Gastroesophageal sphincter (tissue), 4 donors: ENCODE measurements at regions not wholly inside any gene's neighbourhood (a gene's known extent, or its start where the extent isn't known, plus 50 kb on each side); places are given as distances from the start of the nearest gene placed in this dataset.

Experiments used
- ATAC-seq: fragments of 150-250 bp; one replicate; pipeline ENCODE4 v1.9.1; 2016; ENCODE audit warnings: mild to moderate bottlenecking, moderate library complexity
- H3K27ac ChIP-seq, 4 donors: fragments of 200-600 bp; sonication (generic) in 3 of 4; 1 replicate in 3 of 4; 2 replicates in 1 of 4; pipeline ENCODE4 v1.5.1; 2016 to 2019
- H3K27me3 ChIP-seq: fragments of 200-600 bp; sonication (generic); one replicate; pipeline ENCODE4 v1.5.1; 2019
- H3K36me3 ChIP-seq, 2 donors: fragments of 200-600 bp; sonication (generic); one replicate each; pipeline ENCODE4 v1.5.1; 2019; ENCODE audit warnings: control low read depth in 1 of 2
- H3K4me1 ChIP-seq, 3 donors: fragments of 200-600 bp; sonication (generic); 1 replicate in 2 of 3; 2 replicates in 1 of 3; pipeline ENCODE4 v1.5.1; 2016 to 2019; ENCODE audit warnings: control low read depth in 2 of 3
- H3K4me3 ChIP-seq, 2 donors: fragments of 200-600 bp; sonication (generic); one replicate each; pipeline ENCODE4 v1.5.1; 2019; ENCODE audit warnings: mild to moderate bottlenecking in 1 of 2, moderate library complexity in 1 of 2
- H3K9me3 ChIP-seq, 3 donors: fragments of 200-600 bp; sonication (generic); one replicate each; pipeline ENCODE4 v1.5.1; 2017 to 2019; ENCODE audit warnings: control low read depth in 2 of 3
- EP300 ChIP-seq: sonication (generic); formaldehyde crosslinking; IDR thresholded peaks from one replicate; pipeline ENCODE4 v1.6.1; 2017; ENCODE audit warnings: antibody characterized with exemption, mild to moderate bottlenecking
- POLR2A ChIP-seq, 2 donors: fragments of 450-650 bp; IDR thresholded peaks; one replicate each; pipeline ENCODE4 v1.6.1; 2017; ENCODE audit warnings: antibody characterized with exemption in 2 of 2, mild to moderate bottlenecking in 2 of 2, moderate library complexity in 1 of 2
- POLR2AphosphoS5 ChIP-seq: sonication (generic); formaldehyde crosslinking; IDR thresholded peaks from one replicate; pipeline ENCODE4 v1.6.1; 2017; ENCODE audit warnings: antibody characterized with exemption
- WGBS, 2 donors: methylation state at CpG; one replicate each; pipeline ENCODE4 v1.1.5; 2018; ENCODE audit warnings: low coverage in 1 of 2; 5-methylcytosine and 5-hydroxymethylcytosine counted together
- TF ChIP-seq, protein P1 (sequence below), 4 experiments: fragments of 200-600 bp in 2 of 4; fragments of 450-650 bp in 2 of 4; sonication (generic) in 1 of 4; IDR thresholded peaks; one replicate each; pipeline ENCODE4 v1.5.1; 2017 to 2019; ENCODE audit warnings: antibody characterized with exemption in 4 of 4, mild to moderate bottlenecking in 2 of 4, moderate library complexity in 2 of 4

DNA sequence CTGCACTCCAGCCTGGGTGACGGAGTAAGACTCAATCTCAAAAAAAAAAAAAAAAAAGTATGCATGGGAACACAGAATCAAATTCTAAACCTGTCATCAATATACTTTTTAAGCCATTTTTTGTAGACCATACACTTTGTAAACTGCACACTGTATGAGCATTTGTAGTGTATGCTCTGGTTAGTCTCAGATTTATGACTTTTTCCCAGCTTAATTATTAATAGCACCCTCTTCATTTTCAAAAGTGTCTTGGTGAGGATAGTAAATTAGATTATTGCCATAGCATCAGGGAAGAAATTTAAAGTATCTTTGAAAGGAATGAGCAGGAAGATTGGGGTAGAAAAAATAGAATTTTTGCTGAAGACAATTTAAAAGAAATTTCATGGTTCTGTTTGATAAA is 330.8 kb upstream of the RSPO3 start:
- Histone ChIP-seq H3K27ac (no peak overlapping the region), H3K4me1 (peaks cover 0 to 48% (median 7%) of the 10 kb centered on the region in 3 donors), H3K36me3 (no peaks in the 10 kb centered on the region), H3K9me3 (no peaks in the 10 kb centered on the region), H3K4me3 (no peak overlapping the region), H3K27me3 (no peaks in the 10 kb centered on the region)
- no peak for ATAC-seq
- WGBS, 2 donors, result 78 to 100% methylated on average over 1 of the region's 1 CpG
- TF ChIP-seq, protein P1, sequence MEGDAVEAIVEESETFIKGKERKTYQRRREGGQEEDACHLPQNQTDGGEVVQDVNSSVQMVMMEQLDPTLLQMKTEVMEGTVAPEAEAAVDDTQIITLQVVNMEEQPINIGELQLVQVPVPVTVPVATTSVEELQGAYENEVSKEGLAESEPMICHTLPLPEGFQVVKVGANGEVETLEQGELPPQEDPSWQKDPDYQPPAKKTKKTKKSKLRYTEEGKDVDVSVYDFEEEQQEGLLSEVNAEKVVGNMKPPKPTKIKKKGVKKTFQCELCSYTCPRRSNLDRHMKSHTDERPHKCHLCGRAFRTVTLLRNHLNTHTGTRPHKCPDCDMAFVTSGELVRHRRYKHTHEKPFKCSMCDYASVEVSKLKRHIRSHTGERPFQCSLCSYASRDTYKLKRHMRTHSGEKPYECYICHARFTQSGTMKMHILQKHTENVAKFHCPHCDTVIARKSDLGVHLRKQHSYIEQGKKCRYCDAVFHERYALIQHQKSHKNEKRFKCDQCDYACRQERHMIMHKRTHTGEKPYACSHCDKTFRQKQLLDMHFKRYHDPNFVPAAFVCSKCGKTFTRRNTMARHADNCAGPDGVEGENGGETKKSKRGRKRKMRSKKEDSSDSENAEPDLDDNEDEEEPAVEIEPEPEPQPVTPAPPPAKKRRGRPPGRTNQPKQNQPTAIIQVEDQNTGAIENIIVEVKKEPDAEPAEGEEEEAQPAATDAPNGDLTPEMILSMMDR (IDR thresholded peaks at IDR 0.05), result no peak
- TF ChIP-seq EP300, result no peak
- no peak for TF ChIP-seq POLR2AphosphoS5
- no peak for TF ChIP-seq POLR2A (IDR thresholded peaks at IDR 0.05)

DNA sequence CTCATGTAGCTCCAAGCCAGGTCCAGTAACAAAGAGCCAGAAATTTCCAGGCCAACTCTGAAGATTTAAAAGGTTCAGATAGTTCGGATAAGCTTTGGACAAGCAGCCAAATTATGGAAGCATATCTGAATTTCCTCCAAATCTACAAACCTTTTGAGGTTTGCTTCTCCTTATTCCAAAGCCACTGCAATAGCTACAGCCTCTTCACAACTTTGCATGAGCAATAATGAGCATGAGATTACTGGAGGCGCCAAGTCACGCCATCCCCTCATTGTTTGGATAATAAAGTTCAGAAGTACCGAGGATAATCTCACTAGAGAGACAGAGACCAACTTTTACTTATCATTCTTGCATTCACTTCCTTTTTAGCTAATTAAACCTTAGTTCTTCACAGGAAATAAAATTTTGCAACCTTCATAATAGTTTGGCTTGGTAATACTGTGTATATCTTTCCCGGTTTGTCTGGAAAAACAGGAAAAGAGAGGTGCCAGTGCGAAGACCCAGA is 329.6 kb upstream of the RSPO3 start:
- WGBS, 2 donors, result 27 to 38% methylated on average over 6 of the region's 6 CpGs
- Histone ChIP-seq H3K4me1 (peaks cover 0 to 35% (median 7%) of the 10 kb centered on the region in 3 donors), H3K27me3 (no peaks in the 10 kb centered on the region), H3K9me3 (no peaks in the 10 kb centered on the region), H3K27ac (peak overlapping the region in 3 of 4 donors; percentile 12 to 56 (median 39)), H3K36me3 (no peaks in the 10 kb centered on the region), H3K4me3 (no peak overlapping the region)
- peak; percentile 60 for ATAC-seq
- no peak for TF ChIP-seq POLR2AphosphoS5

DNA sequence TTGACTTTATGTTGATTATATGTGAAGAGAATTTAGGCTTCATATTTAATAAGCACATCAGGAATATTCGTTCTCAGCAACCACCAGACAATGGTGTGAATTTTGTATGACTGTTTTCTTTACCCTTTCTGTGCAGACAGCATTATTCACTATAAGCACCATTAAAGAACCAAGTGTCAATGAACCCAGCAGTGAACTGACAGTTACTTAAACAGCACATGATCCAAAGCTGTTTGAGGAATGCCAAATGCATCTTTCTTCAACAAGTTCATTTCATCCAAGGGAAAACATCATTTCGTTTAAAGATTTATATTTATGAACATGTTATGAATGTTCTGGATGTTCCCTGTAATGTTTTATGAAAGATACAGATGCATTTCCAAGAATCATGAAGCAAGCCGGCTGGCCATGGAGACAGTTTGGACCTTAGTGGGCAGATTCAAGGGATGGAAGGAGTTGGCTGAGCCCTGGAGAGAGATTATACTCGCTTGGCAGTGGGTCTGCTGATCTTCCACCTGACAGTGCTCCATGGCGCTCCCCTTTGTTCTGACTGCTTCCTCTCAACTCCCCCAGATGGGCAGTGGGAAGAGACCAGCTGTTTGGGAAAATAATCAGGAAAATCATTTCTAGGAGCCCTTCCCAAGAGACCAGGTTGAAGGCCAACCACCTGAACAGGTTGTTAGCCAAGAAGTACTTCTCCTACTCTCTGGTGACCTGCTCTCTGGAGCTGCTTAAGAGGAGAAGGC is 326.0 kb upstream of the RSPO3 start:
- Histone ChIP-seq H3K27me3 (no peaks in the 10 kb centered on the region), H3K4me3 (no peak overlapping the region), H3K9me3 (no peaks in the 10 kb centered on the region), H3K27ac (peak overlapping the region in 3 of 4 donors; percentile 7 to 45 (median 39)), H3K4me1 (peaks cover 0 to 22% (median 4%) of the 10 kb centered on the region in 3 donors), H3K36me3 (no peaks in the 10 kb centered on the region)
- no peak for ATAC-seq
- WGBS, 2 donors, result 13 to 50% methylated on average over 4 to 5 of the region's 5 CpGs
- no peak for TF ChIP-seq EP300
- TF ChIP-seq, protein P1 (IDR thresholded peaks at IDR 0.05), result no peak
- TF ChIP-seq POLR2AphosphoS5, result no peak
- TF ChIP-seq POLR2A (IDR thresholded peaks at IDR 0.05), result no peak

DNA sequence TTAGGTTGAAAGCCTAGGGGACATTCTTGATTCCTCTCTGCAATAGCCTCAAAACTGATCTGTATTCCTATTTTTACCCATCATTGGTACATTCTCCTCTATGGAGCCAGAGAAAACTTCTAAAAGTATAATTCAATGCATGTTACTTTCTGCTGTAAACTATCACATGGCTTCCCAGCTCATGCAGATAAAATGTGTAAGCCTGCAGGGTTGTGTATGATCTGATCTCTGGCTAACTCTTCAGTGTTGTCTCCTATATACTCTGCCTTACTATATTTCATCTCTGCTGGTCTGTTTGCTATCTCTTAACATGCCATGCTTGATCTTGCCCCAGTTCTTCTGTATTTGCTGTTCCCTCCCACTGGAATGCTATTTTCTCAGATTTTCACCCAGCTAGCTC is 323.3 kb upstream of the RSPO3 start:
- Histone ChIP-seq H3K4me1 (peaks cover 0 to 5% (median 0%) of the 10 kb centered on the region in 3 donors), H3K9me3 (no peaks in the 10 kb centered on the region), H3K4me3 (no peak overlapping the region), H3K27ac (no peak overlapping the region), H3K27me3 (no peaks in the 10 kb centered on the region), H3K36me3 (no peaks in the 10 kb centered on the region)
- ATAC-seq, result no peak
- TF ChIP-seq POLR2A (IDR thresholded peaks at IDR 0.05) (no peak), POLR2AphosphoS5 (no peak), EP300 (no peak)
- TF ChIP-seq, protein P1 (IDR thresholded peaks at IDR 0.05), result no peak

DNA sequence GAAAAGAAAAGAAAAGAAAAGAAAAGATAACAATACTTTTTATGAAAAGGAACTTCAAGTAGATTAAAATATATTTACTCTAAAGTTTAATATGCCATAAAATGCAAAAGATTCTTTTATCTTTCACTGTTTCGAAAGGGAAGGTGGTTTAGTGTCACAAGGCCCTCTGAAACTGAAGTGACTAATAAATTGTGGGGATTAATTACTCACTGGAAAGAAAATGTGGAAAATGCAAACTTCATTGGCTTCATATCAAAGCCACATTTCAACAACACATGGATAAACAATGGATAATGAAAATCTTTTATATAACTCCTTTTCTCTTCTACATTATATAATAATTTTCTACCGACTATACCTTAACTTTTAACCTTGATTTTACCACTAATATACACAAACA is 320.5 kb upstream of the RSPO3 start:
- Histone ChIP-seq H3K4me3 (no peak overlapping the region), H3K36me3 (no peaks in the 10 kb centered on the region), H3K9me3 (no peaks in the 10 kb centered on the region), H3K4me1 (no peaks in the 10 kb centered on the region), H3K27ac (no peak overlapping the region), H3K27me3 (no peaks in the 10 kb centered on the region)
- no peak for ATAC-seq
- 62 to 83% methylated on average over 2 of the region's 2 CpGs for WGBS, 2 donors
- TF ChIP-seq, protein P1 (IDR thresholded peaks at IDR 0.05), result no peak
- TF ChIP-seq POLR2A (IDR thresholded peaks at IDR 0.05) (no peak), EP300 (no peak), POLR2AphosphoS5 (no peak)
